8988T (cell line): ENCODE measurements at regions not wholly inside any gene's neighbourhood (a gene's known extent, or its start where the extent isn't known, plus 50 kb on each side); places are given as distances from the start of the nearest gene placed in this dataset.
"Not testable (repeated sequence)": the region's sequence is repeated elsewhere in the genome, so short reads cannot be mapped to it uniquely, and the experiment has no call there.

Experiments used
- DNase-seq: peaks from one replicate; pipeline ENCODE4 v3.0.0; 2011

DNA sequence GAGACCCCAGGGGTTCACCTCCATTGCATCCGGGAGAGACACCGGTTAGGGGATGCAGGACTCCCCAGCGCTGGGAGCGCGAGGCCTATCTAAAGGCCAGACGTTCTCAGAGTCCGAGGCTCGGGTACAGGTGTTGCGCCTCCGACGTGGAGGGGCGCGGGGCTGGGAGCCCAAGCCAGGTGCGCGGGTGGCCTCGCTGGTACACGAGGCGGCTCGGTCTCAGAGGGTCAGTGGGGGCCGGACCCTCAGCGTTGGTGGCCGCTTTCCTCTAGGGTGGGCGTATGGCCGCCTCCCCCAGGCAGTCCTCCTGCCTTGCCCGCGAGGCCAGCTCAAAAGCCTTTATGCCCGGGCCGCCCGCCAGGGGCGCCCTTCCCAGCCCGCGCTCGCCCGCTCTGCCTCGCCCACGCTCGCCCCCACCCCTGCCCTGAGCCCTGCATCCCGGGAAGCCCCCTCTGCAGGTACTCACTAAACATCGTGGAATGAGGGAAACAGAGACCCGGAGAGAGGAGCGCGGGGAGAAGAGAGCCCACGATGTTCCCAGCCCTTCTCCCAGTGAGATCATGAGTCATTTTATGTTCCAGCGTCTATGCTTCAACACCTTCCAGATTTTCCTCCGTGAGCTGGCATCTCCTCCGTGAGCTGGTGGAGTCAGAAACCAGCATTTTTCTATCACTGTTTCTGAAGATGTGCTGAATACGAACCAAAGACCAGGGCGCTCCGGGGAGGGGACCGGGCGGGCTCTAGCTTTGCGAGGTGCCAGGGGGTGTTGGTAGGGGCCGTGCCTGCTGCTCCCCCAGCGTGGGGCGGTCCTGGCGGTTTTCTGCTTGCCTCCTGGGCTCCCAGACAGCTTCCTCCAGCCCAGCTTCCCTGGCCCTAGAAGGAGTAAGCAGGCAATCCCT lies 73.8 kb downstream of the DIO3 start:
- DNase-seq, result no peak

GRCh38 chr14:101635749-101636560 lies 74.7 kb downstream of the DIO3 start:
- no peak for DNase-seq

- DNase-seq, result no peak
Measured at GRCh38 chr14:101639241-101639833, 78.0 kb downstream of the DIO3 start.

DNA sequence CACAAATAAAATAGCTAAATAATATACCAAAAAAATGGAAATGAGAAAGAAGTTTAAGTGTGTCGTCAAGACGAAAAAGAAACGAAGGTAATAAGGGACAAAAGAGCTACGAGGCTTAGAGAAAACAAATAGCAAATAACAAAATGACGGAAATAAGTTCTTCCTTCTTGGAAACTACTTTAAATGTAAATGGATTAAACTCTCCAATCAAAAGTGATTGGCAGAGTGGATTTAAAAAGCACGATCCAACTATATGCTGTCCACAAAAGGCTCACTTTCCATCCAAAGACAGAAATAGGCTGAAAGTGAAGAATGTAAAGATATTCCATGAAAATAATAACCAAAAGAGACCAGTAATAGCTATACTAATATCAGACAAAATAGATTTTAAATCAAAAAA lies 82.4 kb downstream of the DIO3 start:
- no peak for DNase-seq

GRCh38 chr14:101654051-101654450 lies 92.8 kb downstream of the DIO3 start:
- no peak for DNase-seq

GRCh38 chr14:101657372-101657771 lies 96.1 kb downstream of the DIO3 start:
- DNase-seq, result no peak

GRCh38 chr14:101665478-101666078 lies 95.9 kb upstream of the PPP2R5C start:
- DNase-seq, result no peak

DNA sequence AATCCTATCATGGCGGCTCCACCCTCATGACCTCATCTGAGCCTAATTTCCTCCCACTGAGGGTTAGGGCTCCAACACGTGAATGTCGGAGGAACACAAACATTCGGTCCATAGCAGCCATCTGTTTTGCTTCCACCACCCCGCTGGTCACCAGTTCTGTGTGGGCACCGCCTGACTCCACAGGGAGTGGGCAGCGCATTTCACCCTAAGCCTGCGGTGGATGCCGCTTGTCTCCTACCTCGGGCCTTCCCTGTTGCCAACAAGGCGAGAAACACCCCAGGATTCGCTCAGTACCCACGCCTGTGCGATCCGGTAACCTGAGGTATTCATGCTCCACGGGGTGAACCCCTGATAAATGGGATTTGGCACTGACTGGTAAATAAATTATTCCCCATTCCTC lies 95.2 kb upstream of the PPP2R5C start:
- no peak for DNase-seq

GRCh38 chr14:101669629-101670028 lies 91.9 kb upstream of the PPP2R5C start:
- DNase-seq, result no peak

DNA sequence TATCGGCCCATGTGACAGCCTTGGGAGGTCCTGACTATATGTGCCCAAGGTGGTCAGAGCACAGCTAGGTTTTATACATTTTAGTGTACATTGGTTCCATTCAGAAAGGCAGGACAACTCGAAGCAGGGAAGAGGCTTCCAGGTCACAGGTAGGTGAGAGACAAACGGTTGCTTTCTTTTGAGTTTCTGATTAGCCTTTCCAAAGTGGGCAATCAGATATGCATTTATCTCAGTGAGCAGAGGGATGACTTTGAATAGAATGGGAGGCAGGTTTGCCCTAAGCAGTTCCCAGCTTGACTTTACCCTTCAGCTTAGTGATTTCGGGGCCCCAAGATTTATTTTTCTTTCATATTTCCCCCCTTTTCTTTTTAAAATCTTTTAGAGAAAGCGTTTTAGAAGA lies 87.6 kb upstream of the PPP2R5C start:
- no peak for DNase-seq

DNA sequence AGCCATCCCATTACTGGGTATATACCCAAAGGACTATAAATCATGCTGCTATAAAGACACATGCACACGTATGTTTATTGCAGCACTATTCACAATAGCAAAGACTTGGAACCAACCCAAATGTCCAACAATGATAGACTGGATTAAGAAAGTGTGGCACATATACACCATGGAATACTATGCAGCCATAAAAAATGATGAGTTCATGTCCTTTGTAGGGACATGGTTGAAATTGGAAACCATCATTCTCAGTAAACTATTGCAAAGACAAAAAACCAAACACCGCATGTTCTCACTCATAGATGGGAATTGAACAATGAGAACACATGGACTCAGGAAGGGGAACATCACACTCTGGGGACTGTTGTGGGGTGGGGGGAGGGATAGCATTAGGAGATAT lies 85.7 kb upstream of the PPP2R5C start:
- not testable (repeated sequence) for DNase-seq

DNA sequence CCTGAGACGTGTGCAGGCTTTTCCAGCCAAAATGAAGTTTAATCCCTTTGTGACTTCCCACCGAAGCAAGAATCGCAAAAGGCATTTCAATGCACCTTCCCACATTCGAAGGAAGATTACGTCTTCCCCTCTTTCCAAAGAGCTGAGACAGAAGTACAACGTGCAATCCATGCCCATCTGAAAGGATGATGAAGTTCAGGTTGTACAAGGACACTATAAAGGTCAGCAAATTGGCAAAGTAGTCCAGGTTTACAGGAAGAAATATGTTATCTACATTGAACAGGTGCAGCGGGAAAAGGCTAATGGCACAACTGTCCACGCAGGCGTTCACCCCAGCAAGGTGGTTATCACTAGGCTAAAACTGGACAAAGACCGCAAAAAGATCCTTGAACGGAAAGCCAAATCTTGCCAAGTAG lies 83.6 kb upstream of the PPP2R5C start:
- DNase-seq, result not testable (repeated sequence)

DNA sequence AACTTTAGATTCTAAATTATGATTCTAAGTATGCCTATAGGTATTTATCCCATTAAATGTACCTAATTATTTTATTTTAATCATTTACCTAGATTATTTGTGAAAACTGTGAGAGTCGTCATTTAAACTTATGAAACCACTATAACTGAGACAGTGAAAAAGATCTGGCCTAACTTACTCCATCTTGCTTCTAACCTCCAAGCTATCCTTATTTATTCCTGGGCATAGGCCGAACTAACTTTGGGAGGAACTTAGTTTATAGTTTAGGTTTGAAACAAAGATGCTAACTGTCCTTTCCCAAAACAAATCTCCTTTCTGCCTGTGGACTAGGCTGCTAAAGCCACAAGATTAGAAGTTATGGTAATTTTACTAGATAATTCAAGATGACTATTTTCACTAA lies 79.7 kb upstream of the PPP2R5C start:
- DNase-seq, result no peak

DNA sequence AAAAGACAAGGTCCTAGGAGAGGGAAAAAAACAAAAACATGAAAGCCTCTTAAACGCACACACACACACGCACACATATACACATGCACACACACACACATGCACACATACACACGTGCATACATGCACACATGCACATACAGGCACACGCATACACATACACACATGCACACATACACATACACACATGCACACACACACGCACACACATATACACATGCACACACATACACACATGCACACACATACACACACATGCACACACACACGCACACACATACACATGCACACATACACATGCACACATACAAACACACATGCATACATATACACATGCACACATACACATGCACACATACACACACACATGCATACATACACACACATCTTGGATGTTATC lies 78.1 kb upstream of the PPP2R5C start:
- DNase-seq, result no peak

DNA sequence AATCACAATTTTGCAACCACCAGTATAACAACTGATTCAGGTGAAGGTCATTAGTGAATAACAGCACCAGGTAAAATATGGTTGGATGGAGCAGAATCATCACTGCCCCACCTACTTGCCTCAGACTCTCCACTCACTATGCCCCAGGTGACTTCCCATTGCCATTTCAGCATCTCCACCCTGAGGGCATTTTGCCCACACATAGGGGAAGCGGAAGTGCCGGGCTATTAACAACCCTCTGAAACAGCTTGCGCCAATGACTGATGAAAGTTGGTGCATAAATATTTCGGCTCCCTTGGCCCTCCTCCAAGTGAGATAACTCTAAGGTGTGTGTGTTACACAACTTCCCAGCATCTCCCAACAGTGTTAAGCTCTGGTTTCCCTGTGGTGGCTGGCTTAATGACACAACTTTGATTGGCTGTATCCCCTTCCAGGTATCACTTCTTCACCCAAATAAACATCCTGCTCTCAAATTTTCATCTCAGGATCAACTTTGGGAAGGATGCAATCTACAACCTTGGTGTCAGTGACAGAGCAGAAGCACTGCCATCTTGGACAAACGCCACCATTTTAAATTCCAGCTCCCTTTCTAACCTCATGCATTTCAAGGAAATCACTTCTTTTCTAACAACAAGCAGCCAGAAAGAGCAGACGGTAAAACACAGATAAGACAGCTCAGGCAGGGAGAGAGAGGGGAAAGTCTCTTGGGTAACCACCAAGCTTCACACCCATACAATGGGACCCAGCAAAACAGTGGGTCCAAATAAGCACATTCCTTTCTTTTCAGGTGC lies 73.6 kb upstream of the PPP2R5C start:
- no peak for DNase-seq

GRCh38 chr14:101689039-101689501 lies 72.4 kb upstream of the PPP2R5C start:
- no peak for DNase-seq

- not testable (repeated sequence) for DNase-seq
Measured at GRCh38 chr14:101689966-101690365, 71.5 kb upstream of the PPP2R5C start.

- no peak for DNase-seq
Measured at GRCh38 chr14:101695659-101696058, 65.8 kb upstream of the PPP2R5C start.

- no peak for DNase-seq
Measured at GRCh38 chr14:101704140-101704539, 57.4 kb upstream of the PPP2R5C start.

GRCh38 chr14:101705733-101706508 lies 55.6 kb upstream of the PPP2R5C start:
- DNase-seq, result no peak

DNA sequence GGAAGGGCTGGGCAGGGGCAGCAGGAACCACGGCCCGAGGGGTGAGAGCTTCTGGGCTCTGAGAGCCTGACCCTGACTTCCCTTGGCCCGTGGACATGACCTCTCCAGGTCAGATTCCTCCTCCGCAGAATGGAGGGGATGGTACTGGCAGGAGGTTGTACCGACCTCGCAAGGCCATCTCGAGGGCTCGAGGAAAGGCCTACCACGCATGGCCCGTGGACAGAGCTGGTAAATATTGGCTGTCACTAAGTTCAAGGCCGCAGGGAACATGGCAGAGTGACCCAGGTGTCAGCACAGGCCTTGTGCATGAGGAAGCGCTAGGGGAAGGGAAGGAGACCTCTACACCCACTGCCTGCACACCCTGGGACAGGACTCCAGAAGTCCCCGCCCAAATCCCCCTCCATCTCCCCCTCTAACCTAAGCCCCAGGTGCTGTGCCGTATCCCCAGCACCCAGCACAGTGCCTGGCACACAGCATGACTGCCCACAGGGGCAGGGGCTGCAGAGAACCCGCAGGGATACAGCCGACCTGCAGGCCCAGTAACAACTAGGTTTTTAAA lies 54.9 kb upstream of the PPP2R5C start:
- DNase-seq, result no peak
